Testis (tissue), 2 donors: ENCODE measurements at regions not wholly inside any gene's neighbourhood (a gene's known extent, or its start where the extent isn't known, plus 50 kb on each side); places are given as distances from the start of the nearest gene placed in this dataset.

Experiments used
- DNase-seq: peaks from one replicate; pipeline ENCODE4 v3.0.0-alpha.2; 2019
- H3K27ac ChIP-seq, 2 donors: fragments of 200-600 bp; sonication (generic); one replicate each; pipeline ENCODE4 v1.5.1; 2019
- H3K27me3 ChIP-seq: fragments of 200-600 bp; sonication (generic); one replicate; pipeline ENCODE4 v1.5.1; 2019
- H3K36me3 ChIP-seq: fragments of 200-600 bp; sonication (generic); one replicate; pipeline ENCODE4 v1.5.1; 2017; ENCODE audit warnings: low read depth; ENCODE audit errors: missing control alignments
- H3K4me1 ChIP-seq: fragments of 200-600 bp; sonication (generic); one replicate; pipeline ENCODE4 v1.5.1; 2019
- H3K4me3 ChIP-seq, 2 donors: fragments of 200-600 bp; sonication (generic); one replicate each; pipeline ENCODE4 v1.5.1; 2017 to 2019
- H3K9me3 ChIP-seq: fragments of 200-600 bp; sonication (generic); one replicate; pipeline ENCODE4 v1.5.1; 2017
- POLR2A ChIP-seq: fragments of 450-650 bp; IDR thresholded peaks from one replicate; pipeline ENCODE4 v1.6.1; 2017; ENCODE audit warnings: antibody characterized with exemption, mild to moderate bottlenecking, moderate library complexity
- WGBS, 2 donors: methylation state at CpG; one replicate each; pipeline ENCODE4 v1.1.5; 2018; 5-methylcytosine and 5-hydroxymethylcytosine counted together
- intact Hi-C: fragments of 100-400 bp; cut with DNase I; formaldehyde crosslinking; loops from one replicate; pipeline ENCODE4 v1.15.1; 2023; ENCODE audit warnings: low total_unique reads
- TF ChIP-seq, protein P1 (sequence below), 3 experiments: fragments of 450-650 bp in 2 of 3; fragments of 200-600 bp in 1 of 3; sonication (generic) in 1 of 3; IDR thresholded peaks; one replicate each; pipeline ENCODE4 v1.5.1; 2016 to 2019; ENCODE audit warnings: antibody characterized with exemption in 3 of 3, mild to moderate bottlenecking in 2 of 3, moderate library complexity in 1 of 3

DNA sequence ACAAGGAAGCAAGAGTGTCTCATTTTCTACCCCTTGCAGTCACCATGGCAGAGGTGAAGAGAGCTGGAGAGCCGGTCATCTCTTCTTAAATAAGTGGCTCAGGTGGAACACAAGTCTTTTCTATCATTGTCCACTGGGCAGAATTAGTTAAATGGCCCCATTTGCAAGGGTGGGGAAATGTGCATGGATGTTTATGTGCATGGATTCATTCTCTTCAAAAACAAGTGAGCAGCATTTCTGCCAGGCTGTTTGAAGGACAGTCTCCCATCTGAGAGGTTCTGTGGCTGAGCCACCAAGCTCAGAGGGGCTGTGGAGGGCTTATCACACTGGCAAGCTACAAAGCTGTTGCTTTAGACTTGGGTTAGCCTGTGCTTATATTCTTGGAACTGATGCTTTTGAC lies 370.3 kb upstream of the MTPN start:
- TF ChIP-seq POLR2A, result no peak
- TF ChIP-seq, protein P1, sequence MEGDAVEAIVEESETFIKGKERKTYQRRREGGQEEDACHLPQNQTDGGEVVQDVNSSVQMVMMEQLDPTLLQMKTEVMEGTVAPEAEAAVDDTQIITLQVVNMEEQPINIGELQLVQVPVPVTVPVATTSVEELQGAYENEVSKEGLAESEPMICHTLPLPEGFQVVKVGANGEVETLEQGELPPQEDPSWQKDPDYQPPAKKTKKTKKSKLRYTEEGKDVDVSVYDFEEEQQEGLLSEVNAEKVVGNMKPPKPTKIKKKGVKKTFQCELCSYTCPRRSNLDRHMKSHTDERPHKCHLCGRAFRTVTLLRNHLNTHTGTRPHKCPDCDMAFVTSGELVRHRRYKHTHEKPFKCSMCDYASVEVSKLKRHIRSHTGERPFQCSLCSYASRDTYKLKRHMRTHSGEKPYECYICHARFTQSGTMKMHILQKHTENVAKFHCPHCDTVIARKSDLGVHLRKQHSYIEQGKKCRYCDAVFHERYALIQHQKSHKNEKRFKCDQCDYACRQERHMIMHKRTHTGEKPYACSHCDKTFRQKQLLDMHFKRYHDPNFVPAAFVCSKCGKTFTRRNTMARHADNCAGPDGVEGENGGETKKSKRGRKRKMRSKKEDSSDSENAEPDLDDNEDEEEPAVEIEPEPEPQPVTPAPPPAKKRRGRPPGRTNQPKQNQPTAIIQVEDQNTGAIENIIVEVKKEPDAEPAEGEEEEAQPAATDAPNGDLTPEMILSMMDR (IDR thresholded peaks at IDR 0.05), result no peak
- Histone ChIP-seq H3K4me3 (no peak overlapping the region), H3K9me3 (no peaks in the 10 kb centered on the region), H3K36me3 (no peaks in the 10 kb centered on the region), H3K27ac (no peak overlapping the region), H3K4me1 (no peaks in the 10 kb centered on the region), H3K27me3 (no peaks in the 10 kb centered on the region)
- WGBS, 2 donors, result 100% methylated on average over 1 of the region's 1 CpG
- DNase-seq, result no peak
- intact Hi-C loops, result no loop called here

DNA sequence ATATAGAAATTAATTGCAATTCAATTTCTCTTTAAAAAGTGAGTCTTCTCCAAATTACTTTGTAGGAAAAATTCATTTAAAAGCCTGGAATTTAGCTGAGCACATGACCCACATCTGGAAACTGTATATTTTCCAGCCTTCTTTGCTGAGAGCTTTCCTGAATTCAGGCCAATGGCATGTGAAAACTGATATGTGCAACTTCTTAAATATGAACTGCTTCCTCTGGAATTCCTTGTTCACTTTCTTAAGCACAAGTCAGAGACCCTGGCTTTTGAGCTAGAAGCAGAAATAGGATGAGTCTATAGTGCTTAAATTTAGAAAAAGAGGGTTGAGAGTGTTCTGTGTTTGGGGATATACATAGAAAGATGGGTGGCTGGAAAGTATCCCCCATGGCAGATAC lies 365.1 kb upstream of the MTPN start:
- intact Hi-C loops, result no loop called here
- H3K4me1 ChIP-seq, result no peaks in the 10 kb centered on the region
- H3K4me3 ChIP-seq, result no peak overlapping the region
- TF ChIP-seq POLR2A, result no peak
- TF ChIP-seq, protein P1 (IDR thresholded peaks at IDR 0.05), result no peak
- H3K36me3 ChIP-seq, result no peaks in the 10 kb centered on the region
- H3K27ac ChIP-seq, result no peak overlapping the region
- DNase-seq, result no peak
- no peaks in the 10 kb centered on the region for H3K9me3 ChIP-seq
- no peaks in the 10 kb centered on the region for H3K27me3 ChIP-seq

DNA sequence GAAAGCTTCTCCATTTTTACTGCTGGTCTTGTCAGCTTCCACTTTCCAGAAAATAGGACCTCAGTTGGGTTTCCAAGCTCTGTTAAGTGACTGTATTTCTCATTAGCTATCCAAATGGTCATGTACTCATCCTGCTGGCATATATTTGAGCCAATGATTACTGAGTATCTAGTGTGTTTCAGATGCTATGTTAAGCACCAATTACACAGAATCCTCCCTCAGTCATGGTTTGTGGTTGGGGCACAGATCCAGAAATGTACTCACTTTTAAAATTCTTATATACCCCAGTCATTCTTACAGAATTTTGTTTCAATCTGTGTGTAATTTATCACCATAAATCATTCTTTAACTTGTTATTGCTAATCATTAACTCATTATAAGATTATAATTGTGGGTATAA lies 362.3 kb upstream of the MTPN start:
- intact Hi-C loops, result no loop called here
- H3K27ac ChIP-seq, result no peak overlapping the region
- no peak overlapping the region for H3K4me3 ChIP-seq
- TF ChIP-seq POLR2A, result no peak
- TF ChIP-seq, protein P1 (IDR thresholded peaks at IDR 0.05), result no peak
- no peaks in the 10 kb centered on the region for H3K4me1 ChIP-seq
- no peaks in the 10 kb centered on the region for H3K9me3 ChIP-seq
- H3K27me3 ChIP-seq, result no peaks in the 10 kb centered on the region
- no peak for DNase-seq
- no peaks in the 10 kb centered on the region for H3K36me3 ChIP-seq

DNA sequence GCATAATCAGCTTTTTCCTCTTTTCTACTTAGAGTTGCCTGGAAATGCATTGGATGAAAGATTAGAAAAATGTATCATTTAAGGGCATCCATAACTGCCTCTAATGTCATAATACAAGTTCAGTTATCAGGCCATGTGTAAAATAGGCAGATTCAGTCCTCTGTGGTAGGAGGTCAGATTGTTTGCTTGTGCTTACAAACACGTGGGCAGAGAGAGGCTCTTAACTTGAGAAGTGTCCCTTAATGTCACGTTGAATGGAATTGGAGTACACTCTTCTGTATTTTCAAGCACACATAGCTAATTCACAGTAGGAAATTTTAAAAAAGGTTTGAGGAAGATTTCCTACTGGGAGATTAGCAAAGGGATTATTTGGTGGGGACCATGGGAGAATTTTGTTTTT lies 359.8 kb upstream of the MTPN start:
- WGBS, 2 donors, result 66 to 75% methylated on average over 2 of the region's 2 CpGs
- H3K4me3 ChIP-seq, result no peak overlapping the region
- no peak overlapping the region for H3K27ac ChIP-seq
- H3K9me3 ChIP-seq, result no peaks in the 10 kb centered on the region
- no peaks in the 10 kb centered on the region for H3K4me1 ChIP-seq
- no peak for DNase-seq
- intact Hi-C loops, result no loop called here
- no peaks in the 10 kb centered on the region for H3K36me3 ChIP-seq
- no peak for TF ChIP-seq POLR2A
- TF ChIP-seq, protein P1 (IDR thresholded peaks at IDR 0.05), result no peak
- H3K27me3 ChIP-seq, result no peaks in the 10 kb centered on the region

DNA sequence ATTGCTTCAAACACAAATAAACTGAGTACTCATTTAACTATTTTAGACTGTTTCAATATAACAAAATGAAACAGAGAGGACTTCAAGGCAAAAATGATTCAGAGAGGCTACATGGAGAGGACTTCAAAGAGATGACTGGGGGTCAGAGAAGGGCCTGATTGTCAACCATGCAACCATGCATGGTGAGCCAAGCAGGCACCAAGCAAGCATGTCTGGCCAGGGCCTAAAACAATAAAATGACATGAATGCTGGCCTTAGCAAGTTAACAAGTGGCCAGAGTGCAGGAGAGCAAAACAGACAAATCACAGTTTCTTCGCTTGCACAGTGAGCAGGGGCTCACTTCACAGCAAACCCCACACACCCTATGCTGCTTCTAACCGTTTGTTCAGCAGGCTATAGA lies 356.5 kb upstream of the MTPN start:
- Histone ChIP-seq H3K4me3 (no peak overlapping the region), H3K9me3 (no peaks in the 10 kb centered on the region), H3K36me3 (no peaks in the 10 kb centered on the region), H3K27ac (no peak overlapping the region), H3K4me1 (no peaks in the 10 kb centered on the region), H3K27me3 (no peaks in the 10 kb centered on the region)
- no peak for DNase-seq
- no peak for TF ChIP-seq POLR2A
- TF ChIP-seq, protein P1 (IDR thresholded peaks at IDR 0.05), result no peak
- WGBS, 2 donors, result 88% methylated on average over 2 of the region's 2 CpGs
- intact Hi-C loops, result no loop called here
